Neural progenitor cell (in vitro differentiated cells): ENCODE measurements at regions not wholly inside any gene's neighbourhood (a gene's known extent, or its start where the extent isn't known, plus 50 kb on each side); places are given as distances from the start of the nearest gene placed in this dataset.

Experiments used
- CTCF ChIP-seq: fragments of 200-600 bp; sonication (generic); IDR thresholded peaks from 2 replicates; pipeline ENCODE4 v1.5.1; 2017; ENCODE audit warnings: antibody characterized with exemption, mild to moderate bottlenecking
- EZH2 ChIP-seq: fragments of 200-600 bp; sonication (generic); IDR thresholded peaks from 2 replicates; pipeline ENCODE4 v1.6.1; 2017; ENCODE audit warnings: antibody characterized with exemption, mild to moderate bottlenecking, moderate library complexity
- EZH2phosphoT487 ChIP-seq: fragments of 200-600 bp; sonication (generic); IDR thresholded peaks from 2 replicates; pipeline ENCODE4 v1.6.1; 2017; ENCODE audit warnings: antibody characterized with exemption

- TF ChIP-seq CTCF (no peak), EZH2 (no peak), EZH2phosphoT487 (no peak)
These were observed 169.9 kb downstream of the CYB561 start for GRCh38 chr17:63275971-63276745.
